ENCODE measurements at regions not wholly inside any gene's neighbourhood (a gene's known extent, or its start where the extent isn't known, plus 50 kb on each side); places are given as distances from the start of the nearest gene placed in this dataset.

DNA sequence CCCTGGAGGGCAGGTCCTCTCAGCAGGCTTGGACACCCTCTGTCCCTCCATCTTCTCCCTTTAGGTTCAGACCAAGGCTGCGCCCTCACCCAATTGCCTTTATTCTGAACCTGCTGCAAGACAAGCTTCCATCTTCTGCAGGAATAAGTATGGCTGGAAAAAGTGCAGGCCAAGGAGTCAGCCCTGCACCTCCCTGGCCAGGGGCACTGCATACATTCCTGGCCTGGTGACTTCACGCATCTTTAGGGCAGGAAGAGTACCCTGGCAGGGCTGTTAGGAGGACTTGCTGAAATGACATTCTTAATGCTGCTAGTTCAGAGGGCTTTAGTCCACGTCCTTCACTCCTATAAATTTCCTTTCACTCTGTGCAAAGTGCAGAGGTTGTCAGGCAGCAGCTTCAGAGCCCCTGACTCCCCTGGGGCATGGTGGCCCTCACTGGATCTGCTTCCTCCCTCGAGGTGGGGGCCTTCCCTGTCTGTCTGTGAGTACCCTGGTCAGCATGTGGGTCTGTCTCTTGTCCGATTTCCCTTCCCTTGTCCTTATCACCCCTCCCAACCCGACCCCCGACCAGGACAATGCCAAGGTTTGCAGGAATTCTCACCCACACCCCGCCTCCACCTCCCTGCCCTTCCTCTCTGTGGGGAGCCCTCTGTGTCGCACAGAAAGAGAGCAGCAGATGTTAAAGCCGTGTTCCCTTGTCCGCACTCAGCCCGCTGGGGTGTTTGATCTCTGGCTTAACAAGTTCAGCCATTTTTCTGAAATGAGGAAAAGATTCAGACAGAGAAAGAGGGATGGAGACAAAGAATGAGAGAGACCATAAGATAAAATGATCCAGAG lies 124.5 kb upstream of the SYT13 start:
- no peaks in the 10 kb centered on the region for H4K20me1 ChIP-seq (replicated peaks; ENCODE audit: control insufficient read depth, extremely low read depth, insufficient read depth, low read length)
- no peak for TF ChIP-seq FOS (IDR thresholded peaks at IDR 0.05; ENCODE audit: borderline replicate concordance, insufficient read depth, low read length)
- no peak for TF ChIP-seq JUN (IDR thresholded peaks at IDR 0.05; ENCODE audit: borderline replicate concordance, insufficient read depth, insufficient read length, low read depth)
- no peak for TF ChIP-seq CTCF (IDR thresholded peaks at IDR 0.05; ENCODE audit: extremely low read depth in 1 of 2, insufficient read depth in 1 of 2, low read depth in 1 of 2, low read length in 2 of 2)
- TF ChIP-seq POLR2A (IDR thresholded peaks at IDR 0.05; ENCODE audit: low read depth, low read length), result no peak
- no peak for TF ChIP-seq MAX (IDR thresholded peaks at IDR 0.05; ENCODE audit: insufficient read depth, insufficient read length)
- TF ChIP-seq GATA2 (IDR thresholded peaks at IDR 0.05; ENCODE audit: insufficient read depth, insufficient read length, low read depth, low read length), result no peak
- TF ChIP-seq MYC (IDR thresholded peaks at IDR 0.05; ENCODE audit: low read depth, low read length), result no peak
- no peak for TF ChIP-seq POLR2AphosphoS5 (IDR thresholded peaks at IDR 0.05; ENCODE audit: insufficient read depth, low read depth, low read length)
- no peak for TF ChIP-seq EZH2 (IDR thresholded peaks at IDR 0.05; ENCODE audit: borderline replicate concordance, low read depth, low read length, severe bottlenecking)
- no peak overlapping the region for H3K9ac ChIP-seq (replicated peaks; ENCODE audit: extremely low read depth, insufficient read depth, low read length)
- no peaks in the 10 kb centered on the region for H3K9me3 ChIP-seq (replicated peaks; ENCODE audit: control insufficient read depth, insufficient read depth, low read length)
- dilution Hi-C loops (cut with MboI; ENCODE audit: extremely low pct_ligation_motif_present, low sequenced_read_pairs) (no loop called here), intact Hi-C loops (cut with micrococcal nuclease) (no loop called here)
- H2AFZ ChIP-seq (ENCODE audit: low read depth, low read length), result no peak overlapping the region
- no peaks in the 10 kb centered on the region for H3K4me1 ChIP-seq (ENCODE audit: control insufficient read depth, extremely low read depth, insufficient read depth, low read length)
- no peak overlapping the region for H3K4me3 ChIP-seq (replicated peaks in 1 of 3; ENCODE audit: insufficient read depth in 1 of 3, low read depth in 1 of 3, low read length in 3 of 3)
- H3K4me2 ChIP-seq (ENCODE audit: insufficient read depth, low read length), result no peak overlapping the region
- no peak for DNase-seq (ENCODE audit: low read depth, low spot score)
- ChIA-PET POLR2A (no interaction called here), CTCF (interaction anchor here (1.7 kb wide), 1 partner anchor 361 kb away, joined by 7 read pairs; no protein-coding TSS in a partner anchor)
- H3K36me3 ChIP-seq (ENCODE audit: control insufficient read depth in 2 of 2, extremely low read depth in 1 of 2, insufficient read depth in 2 of 2, low read length in 2 of 2), result no peaks in the 10 kb centered on the region
- peaks cover 0 to 6% of the 10 kb centered on the region in 2 experiments for H3K27me3 ChIP-seq (ENCODE audit: control insufficient read depth in 2 of 2, insufficient read depth in 2 of 2, low read length in 2 of 2)
- H3K79me2 ChIP-seq (ENCODE audit: control insufficient read depth, insufficient read depth, low read length), result no peaks in the 10 kb centered on the region
- H3K9me1 ChIP-seq (replicated peaks; ENCODE audit: control insufficient read depth, extremely low read depth, insufficient read depth, low read length), result no peaks in the 10 kb centered on the region
- BruUV-seq (replicated peaks), result no TSS peak
- H3K27ac ChIP-seq (ENCODE audit: insufficient read depth, low read depth, low read length), result no peak overlapping the region
- FAIRE-seq, result no peak

All from endothelial cell of umbilical vein (primary cell).